ENCODE measurements at regions not wholly inside any gene's neighbourhood (a gene's known extent, or its start where the extent isn't known, plus 50 kb on each side); places are given as distances from the start of the nearest gene placed in this dataset.

GRCh38 chr22:25510876-25511275 is 53.6 kb upstream of the GRK3 start:
- TF ChIP-seq CTCF (conservative IDR thresholded peaks at IDR 0.05; ENCODE audit: low read depth, low read length) (no peak), CHD1 (IDR thresholded peaks at IDR 0.05; ENCODE audit: low read depth, low read length) (no peak), USF2 (IDR thresholded peaks at IDR 0.05; ENCODE audit: low read depth, low read length) (no peak), MXI1 (IDR thresholded peaks at IDR 0.05; ENCODE audit: borderline replicate concordance, low read depth, low read length) (no peak), POLR2A (IDR thresholded peaks at IDR 0.05; ENCODE audit: low read depth, low read length) (no peak)

Data from IMR-90 (cell line).